Nephron progenitor cell (in vitro differentiated cells): ENCODE measurements at regions not wholly inside any gene's neighbourhood (a gene's known extent, or its start where the extent isn't known, plus 50 kb on each side); places are given as distances from the start of the nearest gene placed in this dataset.

Experiments
- DNase-seq: peaks from one replicate; pipeline ENCODE4 v3.0.0; 2021
- H3K27ac Mint-ChIP-seq: 2 replicates; pipeline ENCODE4 v1.8.0; 2021; ENCODE audit warnings: mild to moderate bottlenecking, moderate library complexity, mixed read lengths
- H3K27me3 Mint-ChIP-seq: 2 replicates; pipeline ENCODE4 v1.8.0; 2021; ENCODE audit warnings: mild to moderate bottlenecking, low read depth, mixed read lengths; ENCODE audit not compliant: poor library complexity
- H3K36me3 Mint-ChIP-seq: 2 replicates; pipeline ENCODE4 v1.8.0; 2021; ENCODE audit warnings: low read depth, mixed read lengths
- H3K4me1 Mint-ChIP-seq: 2 replicates; pipeline ENCODE4 v1.8.0; 2021; ENCODE audit warnings: mixed read lengths
- H3K4me3 Mint-ChIP-seq: 2 replicates; pipeline ENCODE4 v1.8.0; 2021; ENCODE audit warnings: mild to moderate bottlenecking, moderate library complexity, mixed read lengths
- H3K9me3 Mint-ChIP-seq: 2 replicates; pipeline ENCODE4 v1.8.0; 2021; ENCODE audit warnings: mild to moderate bottlenecking, moderate library complexity, mixed read lengths
- CTCF ChIP-seq: fragments of 200-600 bp; sonication (generic); IDR thresholded peaks from 2 replicates; pipeline ENCODE4 v1.5.0; 2021; ENCODE audit warnings: antibody characterized with exemption

GRCh38 chr7:69467826-69468225 lies 130.4 kb upstream of the AUTS2 start:
- TF ChIP-seq CTCF: no peak
- Mint-ChIP-seq H3K4me1 (no peaks in the 10 kb centered on the region), H3K27me3 (no peaks in the 10 kb centered on the region), H3K9me3 (peaks cover 45% of the 10 kb centered on the region), H3K27ac (no peak overlapping the region), H3K4me3 (no peak overlapping the region), H3K36me3 (peaks cover 11% of the 10 kb centered on the region)
- DNase-seq: no peak

GRCh38 chr7:69476416-69476815 lies 121.9 kb upstream of the AUTS2 start:
- Mint-ChIP-seq H3K4me3 (no peak overlapping the region), H3K9me3 (peaks cover 4% of the 10 kb centered on the region), H3K4me1 (no peaks in the 10 kb centered on the region)

GRCh38 chr7:69482676-69483075 lies 115.6 kb upstream of the AUTS2 start:
- Mint-ChIP-seq H3K4me1 (no peaks in the 10 kb centered on the region), H3K27me3 (peaks cover 9% of the 10 kb centered on the region), H3K36me3 (no peaks in the 10 kb centered on the region), H3K4me3 (no peak overlapping the region), H3K9me3 (no peaks in the 10 kb centered on the region), H3K27ac (no peak overlapping the region)
- no peak for DNase-seq
- no peak for TF ChIP-seq CTCF

More at GRCh38 chr7:69476416-69476815, 121.9 kb upstream of the AUTS2 start:
- no peaks in the 10 kb centered on the region for H3K36me3 Mint-ChIP-seq
- H3K27ac Mint-ChIP-seq: no peak overlapping the region
- H3K27me3 Mint-ChIP-seq: peaks cover 8% of the 10 kb centered on the region
- TF ChIP-seq CTCF: no peak
- DNase-seq: no peak

- Mint-ChIP-seq H3K4me1 (peaks cover 6% of the 10 kb centered on the region), H3K27ac (no peak overlapping the region), H3K4me3 (no peak overlapping the region), H3K9me3 (no peaks in the 10 kb centered on the region), H3K27me3 (peaks cover 9% of the 10 kb centered on the region), H3K36me3 (no peaks in the 10 kb centered on the region)
- TF ChIP-seq CTCF: no peak
- DNase-seq: no peak
Measured at GRCh38 chr7:69489533-69489932, 108.7 kb upstream of the AUTS2 start.

- Mint-ChIP-seq H3K36me3 (peaks cover 5% of the 10 kb centered on the region), H3K27ac (no peak overlapping the region), H3K4me3 (no peak overlapping the region), H3K4me1 (peaks cover 25% of the 10 kb centered on the region), H3K9me3 (peaks cover 38% of the 10 kb centered on the region), H3K27me3 (peaks cover 10% of the 10 kb centered on the region)
- no peak for TF ChIP-seq CTCF
- DNase-seq: no peak
Measured at GRCh38 chr7:69498671-69499070, 99.6 kb upstream of the AUTS2 start.

GRCh38 chr7:69502358-69502757 lies 95.9 kb upstream of the AUTS2 start:
- peaks cover 13% of the 10 kb centered on the region for H3K27me3 Mint-ChIP-seq
- H3K4me3 Mint-ChIP-seq: no peak overlapping the region
- peaks cover 35% of the 10 kb centered on the region for H3K4me1 Mint-ChIP-seq
- peaks cover 5% of the 10 kb centered on the region for H3K36me3 Mint-ChIP-seq
- H3K9me3 Mint-ChIP-seq: peaks cover 38% of the 10 kb centered on the region
- TF ChIP-seq CTCF: no peak
- DNase-seq: no peak
- no peak overlapping the region for H3K27ac Mint-ChIP-seq
